Naive thymus-derived CD4-positive, alpha-beta T cell (primary cell): ENCODE measurements at regions not wholly inside any gene's neighbourhood (a gene's known extent, or its start where the extent isn't known, plus 50 kb on each side); places are given as distances from the start of the nearest gene placed in this dataset.

ENCODE experiments used
- ATAC-seq: fragments of 150-1000 bp; cut with Tn5 transposase; 2 replicates; pipeline ENCODE4 v1.10.0; 2021; ENCODE audit warnings: mild to moderate bottlenecking, moderate library complexity
- CTCF ChIA-PET: fragments of 350-600 bp; sonication (Branson Sonifier 250); formaldehyde crosslinking; loops from one replicate; lab custom pipeline; 2021; ENCODE audit warnings: antibody characterized with exemption; lab: Charles Lee
- POLR2A ChIA-PET: fragments of 350-600 bp; sonication (Branson Sonifier 250); formaldehyde crosslinking; loops from one replicate; lab custom pipeline; 2021; ENCODE audit warnings: antibody characterized with exemption, inconsistent platforms; lab: Charles Lee
- DNase-seq, 9 donors: peaks; one replicate each; pipeline versions ENCODE4 v3.0.0 to v3.0.0-alpha.2; 2020 to 2022; ENCODE audit warnings: mixed read lengths in 1 of 9
- H3K27ac ChIP-seq: one replicate; pipeline ENCODE4 v1.7.0; 2013; ENCODE audit warnings: mild to moderate bottlenecking, low read depth, low read length, moderate library complexity
- H3K27me3 ChIP-seq, 2 donors: one replicate each; pipeline ENCODE4 v1.7.0; 2013; ENCODE audit warnings: low read length in 2 of 2, mild to moderate bottlenecking in 2 of 2, moderate library complexity in 2 of 2; ENCODE audit not compliant: control insufficient read depth in 2 of 2, insufficient read depth in 2 of 2
- H3K36me3 ChIP-seq, 3 experiments: 1 replicate in 2 of 3; 2 replicates in 1 of 3; pipeline ENCODE4 v1.7.0; 2013; ENCODE audit warnings: low read length in 3 of 3, mild to moderate bottlenecking in 3 of 3, moderate library complexity in 1 of 3; ENCODE audit not compliant: insufficient read depth in 3 of 3, control insufficient read depth in 2 of 3
- H3K4me1 ChIP-seq, 2 donors: one replicate each; pipeline ENCODE4 v1.7.0; 2013; ENCODE audit warnings: low read length in 2 of 2, mild to moderate bottlenecking in 2 of 2, moderate library complexity in 1 of 2; ENCODE audit not compliant: control insufficient read depth in 2 of 2, insufficient read depth in 2 of 2
- H3K4me3 ChIP-seq: 2 replicates; pipeline ENCODE4 v1.7.0; 2013; ENCODE audit warnings: mild to moderate bottlenecking, low read length
- H3K9me3 ChIP-seq, 3 experiments: 1 replicate in 2 of 3; 2 replicates in 1 of 3; pipeline ENCODE4 v1.7.0; 2013; ENCODE audit warnings: low read length in 3 of 3; ENCODE audit not compliant: control insufficient read depth in 2 of 3
- H3K27ac Mint-ChIP-seq, 9 donors: one replicate each; pipeline ENCODE4 v1.8.0; 2020 to 2022; ENCODE audit warnings: mixed read lengths in 9 of 9, mild to moderate bottlenecking in 8 of 9, moderate library complexity in 5 of 9, inconsistent platforms in 2 of 9
- H3K27me3 Mint-ChIP-seq, 5 donors: one replicate each; pipeline ENCODE4 v1.8.0; 2021 to 2022; ENCODE audit warnings: mixed read lengths in 5 of 5, mild to moderate bottlenecking in 1 of 5
- H3K36me3 Mint-ChIP-seq, 5 donors: one replicate each; pipeline ENCODE4 v1.8.0; 2020 to 2022; ENCODE audit warnings: mixed read lengths in 5 of 5, mild to moderate bottlenecking in 3 of 5, inconsistent platforms in 1 of 5
- H3K4me1 Mint-ChIP-seq, 7 donors: one replicate each; pipeline ENCODE4 v1.8.0; 2020 to 2022; ENCODE audit warnings: mixed read lengths in 7 of 7, mild to moderate bottlenecking in 3 of 7, inconsistent platforms in 1 of 7
- H3K4me3 Mint-ChIP-seq, 10 donors: one replicate each; pipeline ENCODE4 v1.8.0; 2020 to 2022; ENCODE audit warnings: mild to moderate bottlenecking in 10 of 10, mixed read lengths in 10 of 10, moderate library complexity in 6 of 10, inconsistent platforms in 2 of 10
- H3K9me3 Mint-ChIP-seq, 11 donors: one replicate each; pipeline ENCODE4 v1.8.0; 2020 to 2022; ENCODE audit warnings: mixed read lengths in 11 of 11, mild to moderate bottlenecking in 4 of 11, inconsistent platforms in 1 of 11, moderate library complexity in 1 of 11
- intact Hi-C, 2 donors: fragments of 100-400 bp; cut with micrococcal nuclease; formaldehyde crosslinking; loops; one replicate each; pipeline ENCODE4 v1.15.1; 2023

DNA sequence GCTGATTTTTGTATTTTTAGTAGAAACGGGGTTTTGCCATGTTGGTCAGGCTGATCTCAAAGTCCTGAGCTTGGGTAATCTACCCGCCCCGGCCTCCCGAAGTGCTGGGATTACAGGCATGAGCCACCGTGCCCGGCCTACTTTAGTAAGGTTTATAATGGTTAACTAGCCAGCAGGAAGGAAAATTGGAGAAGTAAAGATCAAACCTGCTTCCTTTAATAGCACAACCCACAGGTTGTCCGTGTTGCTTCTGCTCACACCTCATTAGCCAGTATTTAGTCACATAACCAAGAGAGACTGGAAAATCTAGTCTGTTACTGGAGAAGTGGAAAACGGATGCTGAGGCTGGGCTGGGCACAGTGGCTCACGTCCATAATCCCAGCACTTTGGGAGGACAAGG is 51.9 kb upstream of the TBL1XR1 start:
- Histone ChIP-seq H3K9me3 (no peaks in the 10 kb centered on the region), H3K4me1 (no peaks in the 10 kb centered on the region), H3K27me3 (no peaks in the 10 kb centered on the region), H3K4me3 (no peak overlapping the region), H3K36me3 (no peaks in the 10 kb centered on the region), H3K27ac (no peak overlapping the region)
- Mint-ChIP-seq H3K36me3 (peaks cover 0 to 4% (median 0%) of the 10 kb centered on the region in 5 donors), H3K9me3 (peaks cover 0 to 9% (median 3%) of the 10 kb centered on the region in 11 donors), H3K4me1 (peaks cover 0 to 2% (median 0%) of the 10 kb centered on the region in 7 donors), H3K27ac (no peak overlapping the region), H3K27me3 (no peaks in the 10 kb centered on the region), H3K4me3 (no peak overlapping the region)
- CTCF ChIA-PET = interaction anchor here (0.6 kb wide), 1 partner anchor 19 kb away, joined by 4 read pairs; no protein-coding TSS in a partner anchor
- intact Hi-C loops = no loop called here
- POLR2A ChIA-PET = no interaction called here
- ATAC-seq = no peak
- DNase-seq = no peak

DNA sequence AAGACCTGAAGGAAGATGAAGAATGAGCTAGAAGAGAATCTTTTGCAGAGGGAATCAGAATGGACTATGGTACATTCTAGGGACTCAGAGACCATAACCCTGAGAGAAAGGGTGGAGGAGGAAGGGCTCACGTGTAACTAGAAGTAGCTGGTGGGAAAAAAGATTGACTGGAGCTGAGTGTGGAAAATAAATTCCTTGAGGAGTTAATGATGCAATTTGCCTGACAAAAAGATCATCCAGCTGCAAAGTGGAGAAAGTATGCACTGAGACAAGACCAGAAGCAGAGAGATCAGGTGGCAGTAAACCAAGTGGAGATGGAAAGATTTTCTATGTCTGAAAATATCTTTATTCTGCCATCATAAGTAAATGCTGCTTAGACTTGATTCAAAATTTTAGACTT is 52.9 kb upstream of the TBL1XR1 start:
- no peaks in the 10 kb centered on the region for H3K4me1 ChIP-seq
- peak overlapping the region in 3 of 9 donors; percentile 1 to 20 (median 17) for H3K27ac Mint-ChIP-seq
- H3K4me3 Mint-ChIP-seq = no peak overlapping the region
- H3K4me1 Mint-ChIP-seq = peaks cover 0 to 2% (median 0%) of the 10 kb centered on the region in 7 donors
- no peaks in the 10 kb centered on the region for H3K27me3 ChIP-seq
- peaks cover 0 to 4% (median 0%) of the 10 kb centered on the region in 5 donors for H3K36me3 Mint-ChIP-seq
- intact Hi-C loops = no loop called here
- no peak for ATAC-seq
- no peak overlapping the region for H3K4me3 ChIP-seq
- H3K27me3 Mint-ChIP-seq = no peaks in the 10 kb centered on the region
- no peaks in the 10 kb centered on the region for H3K9me3 ChIP-seq
- DNase-seq = no peak
- ChIA-PET CTCF (no interaction called here), POLR2A (no interaction called here)
- no peaks in the 10 kb centered on the region for H3K36me3 ChIP-seq
- peaks cover 0 to 7% (median 3%) of the 10 kb centered on the region in 11 donors for H3K9me3 Mint-ChIP-seq
- no peak overlapping the region for H3K27ac ChIP-seq

DNA sequence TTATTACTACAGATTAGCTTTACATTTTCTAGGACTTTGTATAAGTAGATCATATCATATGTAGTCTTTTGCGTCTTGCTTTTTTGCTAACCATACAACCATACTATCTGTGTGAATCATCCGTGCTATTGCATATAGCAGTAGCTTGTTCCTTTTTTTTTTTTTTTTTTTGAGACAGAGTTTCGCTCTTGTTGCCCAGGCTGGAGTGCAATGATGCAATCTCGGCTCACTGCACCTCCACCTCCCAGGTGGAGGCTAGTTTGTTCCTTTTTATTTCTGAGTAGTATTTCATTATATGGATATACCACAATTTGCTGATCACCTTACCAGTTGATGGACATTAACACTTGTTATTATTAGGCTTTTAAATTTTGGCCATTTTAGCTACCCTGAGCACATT is 54.5 kb upstream of the TBL1XR1 start:
- Histone ChIP-seq H3K27me3 (no peaks in the 10 kb centered on the region), H3K9me3 (no peaks in the 10 kb centered on the region), H3K4me1 (no peaks in the 10 kb centered on the region), H3K36me3 (no peaks in the 10 kb centered on the region), H3K27ac (no peak overlapping the region), H3K4me3 (no peak overlapping the region)
- ChIA-PET POLR2A (no interaction called here), CTCF (interaction anchor here (0.6 kb wide), 1 partner anchor 21 kb away, joined by 3 read pairs; no protein-coding TSS in a partner anchor)
- Mint-ChIP-seq H3K4me3 (no peak overlapping the region), H3K9me3 (peaks cover 0 to 7% (median 3%) of the 10 kb centered on the region in 11 donors), H3K27ac (no peak overlapping the region), H3K4me1 (peaks cover 0 to 2% (median 0%) of the 10 kb centered on the region in 7 donors), H3K27me3 (no peaks in the 10 kb centered on the region), H3K36me3 (peaks cover 0 to 3% (median 0%) of the 10 kb centered on the region in 5 donors)
- peak; percentile 61 for ATAC-seq
- intact Hi-C loops = no loop called here
- DNase-seq = no peak

DNA sequence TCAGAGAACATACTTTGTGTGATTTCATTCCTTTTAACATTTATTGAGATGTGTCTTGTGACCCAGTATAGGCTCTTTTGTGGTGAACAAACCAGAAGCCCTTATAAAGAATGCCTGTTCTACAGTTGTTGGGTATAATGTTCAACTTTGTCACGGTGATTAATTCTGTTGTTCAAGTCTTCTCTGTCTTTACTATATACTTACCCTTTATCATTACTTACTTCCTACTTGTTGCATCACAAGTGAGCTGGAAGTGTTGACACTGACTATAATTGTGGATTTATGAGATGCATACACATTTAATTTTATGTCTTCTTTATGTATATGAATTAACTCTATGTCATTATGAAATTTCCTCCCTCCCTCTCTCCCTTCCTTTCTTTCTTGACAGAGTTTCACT is 59.7 kb upstream of the TBL1XR1 start:
- Histone ChIP-seq H3K4me1 (no peaks in the 10 kb centered on the region), H3K4me3 (no peak overlapping the region), H3K27ac (no peak overlapping the region), H3K9me3 (no peaks in the 10 kb centered on the region), H3K36me3 (no peaks in the 10 kb centered on the region), H3K27me3 (no peaks in the 10 kb centered on the region)
- CTCF ChIA-PET = interaction anchor here (0.6 kb wide), 1 partner anchor 70 kb away, joined by 3 read pairs; no protein-coding TSS in a partner anchor
- peaks cover 0 to 3% (median 0%) of the 10 kb centered on the region in 5 donors for H3K36me3 Mint-ChIP-seq
- intact Hi-C loops = loop anchor here in 1 of 2 donors (2.0 kb wide), 1 partner anchor 58 kb away; no protein-coding TSS in a partner anchor
- no peak for ATAC-seq
- no peaks in the 10 kb centered on the region for H3K27me3 Mint-ChIP-seq
- no peak overlapping the region for H3K4me3 Mint-ChIP-seq
- no peak overlapping the region for H3K27ac Mint-ChIP-seq
- POLR2A ChIA-PET = interaction anchor here (0.7 to 1.1 kb wide), 3 partner anchors 15 to 480 kb away, joined by 3 to 4 read pairs (median 3); no protein-coding TSS in a partner anchor
- H3K9me3 Mint-ChIP-seq = no peaks in the 10 kb centered on the region
- DNase-seq = no peak
- H3K4me1 Mint-ChIP-seq = peaks cover 0 to 3% (median 0%) of the 10 kb centered on the region in 7 donors

DNA sequence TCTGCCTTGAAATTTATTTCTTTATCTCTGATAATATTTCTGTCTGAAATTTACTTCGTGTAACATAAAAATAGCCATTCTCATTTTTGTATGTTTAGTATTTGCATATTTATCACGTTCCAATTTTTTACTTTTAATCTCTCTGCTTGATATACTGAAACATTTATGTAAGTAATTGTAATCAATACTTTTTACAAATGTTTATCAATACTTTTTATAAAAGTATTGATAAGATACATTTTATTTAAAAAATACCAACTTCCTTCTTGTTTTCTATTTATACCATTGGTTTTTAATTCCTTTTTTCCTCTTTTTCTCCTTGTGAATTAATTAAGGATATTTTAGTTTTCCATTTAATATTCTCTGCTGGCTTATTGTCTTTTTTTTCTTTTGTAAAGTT is 60.3 kb upstream of the TBL1XR1 start:
- H3K4me1 Mint-ChIP-seq = peaks cover 0 to 3% (median 0%) of the 10 kb centered on the region in 7 donors
- no peak overlapping the region for H3K4me3 Mint-ChIP-seq
- H3K36me3 Mint-ChIP-seq = peaks cover 0 to 3% (median 0%) of the 10 kb centered on the region in 5 donors
- Histone ChIP-seq H3K27me3 (no peaks in the 10 kb centered on the region), H3K4me1 (no peaks in the 10 kb centered on the region), H3K9me3 (no peaks in the 10 kb centered on the region), H3K4me3 (no peak overlapping the region), H3K27ac (no peak overlapping the region), H3K36me3 (no peaks in the 10 kb centered on the region)
- ChIA-PET POLR2A (interaction anchor here (0.7 kb wide), 1 partner anchor 480 kb away, joined by 3 read pairs; no protein-coding TSS in a partner anchor), CTCF (interaction anchor here (0.6 kb wide), 1 partner anchor 69 kb away, joined by 3 read pairs; no protein-coding TSS in a partner anchor)
- DNase-seq (no peak), ATAC-seq (no peak)
- H3K27me3 Mint-ChIP-seq = no peaks in the 10 kb centered on the region
- H3K9me3 Mint-ChIP-seq = no peaks in the 10 kb centered on the region
- H3K27ac Mint-ChIP-seq = peak overlapping the region in 1 of 9 donors; percentile 39
- intact Hi-C loops = loop anchor here in 1 of 2 donors (2.0 kb wide), 1 partner anchor 59 kb away; no protein-coding TSS in a partner anchor

DNA sequence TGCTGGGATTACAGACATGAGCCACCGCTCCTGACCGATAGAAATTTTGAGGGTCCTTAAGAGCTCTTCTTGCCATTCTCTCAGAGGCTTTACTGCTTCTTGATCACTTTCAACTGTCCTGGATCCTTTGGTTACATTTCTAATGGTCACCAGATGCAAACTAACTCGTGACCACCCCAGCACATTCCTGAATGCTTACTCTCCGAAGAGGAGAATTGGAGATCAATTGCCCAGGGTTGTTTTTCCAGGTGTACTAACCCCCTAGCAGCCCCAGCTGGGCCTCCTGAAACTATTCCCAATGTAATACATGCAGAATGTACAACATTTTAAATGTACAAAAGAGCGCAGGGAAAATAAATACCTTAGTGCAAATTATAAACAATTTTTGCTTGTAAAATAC is 65.1 kb upstream of the TBL1XR1 start:
- no peaks in the 10 kb centered on the region for H3K9me3 ChIP-seq
- no peak overlapping the region for H3K4me3 ChIP-seq
- peaks cover 0 to 3% (median 0%) of the 10 kb centered on the region in 5 donors for H3K36me3 Mint-ChIP-seq
- intact Hi-C loops = no loop called here
- CTCF ChIA-PET = no interaction called here
- ATAC-seq = no peak
- H3K9me3 Mint-ChIP-seq = no peaks in the 10 kb centered on the region
- H3K4me1 ChIP-seq = no peaks in the 10 kb centered on the region
- H3K36me3 ChIP-seq = no peaks in the 10 kb centered on the region
- no peak overlapping the region for H3K27ac ChIP-seq
- no peaks in the 10 kb centered on the region for H3K27me3 Mint-ChIP-seq
- H3K27ac Mint-ChIP-seq = no peak overlapping the region
- no peak for DNase-seq
- no peak overlapping the region for H3K4me3 Mint-ChIP-seq
- POLR2A ChIA-PET = no interaction called here
- no peaks in the 10 kb centered on the region for H3K27me3 ChIP-seq
- H3K4me1 Mint-ChIP-seq = peaks cover 0 to 5% (median 0%) of the 10 kb centered on the region in 7 donors
